Dermis microvascular lymphatic vessel endothelial cell (primary cell): ENCODE measurements at regions not wholly inside any gene's neighbourhood (a gene's known extent, or its start where the extent isn't known, plus 50 kb on each side); places are given as distances from the start of the nearest gene placed in this dataset.
"Not testable (repeated sequence)": the region's sequence is repeated elsewhere in the genome, so short reads cannot be mapped to it uniquely, and the experiment has no call there.

Experiments used
- DNase-seq, 2 donors: peaks; one replicate each; pipeline versions ENCODE4 v3.0.0 to v3.0.0-alpha.2; 2010; ENCODE audit warnings: low read depth in 2 of 2

GRCh38 chr12:34097213-34097612 lies 74.9 kb downstream of the ALG10 start:
- DNase-seq = no peak

DNA sequence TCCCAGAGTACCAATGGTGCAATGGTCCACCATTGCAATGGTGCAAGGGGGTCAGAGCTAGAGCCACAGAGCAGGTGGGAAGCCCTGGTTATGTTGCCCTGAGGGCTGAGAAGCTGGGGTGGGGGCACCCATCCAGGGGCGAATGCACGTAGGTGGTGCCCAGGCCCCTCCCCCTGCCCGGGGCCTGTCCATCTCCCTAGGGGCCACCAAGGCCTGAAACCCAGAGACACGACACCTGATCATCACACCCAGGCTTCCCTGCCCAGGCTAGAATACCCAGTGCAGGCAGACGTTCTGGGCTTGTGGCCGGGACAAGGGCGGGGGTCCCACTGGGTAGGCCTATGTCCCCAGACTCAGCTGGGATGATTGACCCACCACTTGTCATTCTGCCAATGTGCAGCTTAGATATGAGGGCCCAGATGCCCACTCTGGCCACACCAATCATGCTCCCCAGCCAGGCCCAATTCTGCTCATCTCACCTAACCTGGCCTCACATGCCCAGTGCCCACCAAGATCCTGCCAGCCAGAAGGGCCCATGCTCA lies 83.2 kb downstream of the ALG10 start:
- DNase-seq = no peak

- no peak for DNase-seq
Measured at GRCh38 chr12:34106172-34106571, 83.9 kb downstream of the ALG10 start.

GRCh38 chr12:34107016-34107415 lies 84.7 kb downstream of the ALG10 start:
- no peak for DNase-seq

DNA sequence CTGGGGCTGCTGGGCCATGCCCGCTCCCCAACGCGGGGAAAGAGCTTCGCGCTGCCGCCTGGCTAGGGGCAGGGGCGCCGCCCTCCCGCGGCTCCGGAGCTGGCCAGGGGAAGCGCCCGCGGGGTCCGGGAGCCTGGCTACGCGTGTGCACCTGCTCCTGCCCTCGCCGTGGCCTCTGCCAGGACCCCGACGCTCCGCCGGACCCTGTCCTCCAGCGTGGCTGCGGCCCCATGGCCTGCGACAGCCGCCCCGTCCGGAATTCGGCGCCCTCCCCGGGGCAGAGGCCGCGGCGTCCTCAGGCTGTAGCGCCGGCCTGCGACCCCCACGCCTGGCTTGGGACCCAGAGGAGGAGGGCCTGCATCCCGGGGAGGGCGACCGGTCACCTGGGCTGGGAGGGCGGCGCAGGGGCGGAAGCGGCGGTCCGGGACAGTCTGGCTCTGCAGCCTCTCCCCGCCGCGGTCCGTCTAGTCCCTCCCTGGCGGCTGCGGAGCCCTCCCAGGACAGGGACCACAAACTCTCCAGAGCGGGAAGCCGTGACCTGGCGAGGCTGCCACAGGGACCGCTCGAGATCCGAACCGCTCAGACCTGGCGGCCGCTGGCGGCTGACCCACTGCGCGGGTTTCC lies 85.6 kb downstream of the ALG10 start:
- no peak for DNase-seq

DNA sequence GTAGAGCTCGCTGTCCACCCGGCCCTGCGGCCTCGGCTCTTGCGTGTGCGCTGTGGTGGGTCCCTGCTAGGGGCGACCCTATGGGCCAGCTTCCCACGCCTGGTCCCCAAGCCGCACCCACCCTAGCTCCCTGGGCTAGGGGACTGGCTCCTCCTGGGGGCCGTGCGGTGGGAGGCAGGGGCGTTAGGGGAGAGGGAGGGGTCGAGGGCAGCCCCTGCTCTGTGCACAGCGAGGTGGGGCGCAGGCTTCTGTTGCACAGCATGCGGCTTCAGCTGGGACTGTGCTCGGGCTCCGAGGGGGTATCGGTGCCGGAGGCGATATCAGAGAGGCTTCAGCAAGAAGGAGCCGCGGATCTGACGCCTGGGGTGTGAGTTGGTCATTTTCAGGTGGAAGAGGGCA lies 86.1 kb downstream of the ALG10 start:
- no peak for DNase-seq

DNA sequence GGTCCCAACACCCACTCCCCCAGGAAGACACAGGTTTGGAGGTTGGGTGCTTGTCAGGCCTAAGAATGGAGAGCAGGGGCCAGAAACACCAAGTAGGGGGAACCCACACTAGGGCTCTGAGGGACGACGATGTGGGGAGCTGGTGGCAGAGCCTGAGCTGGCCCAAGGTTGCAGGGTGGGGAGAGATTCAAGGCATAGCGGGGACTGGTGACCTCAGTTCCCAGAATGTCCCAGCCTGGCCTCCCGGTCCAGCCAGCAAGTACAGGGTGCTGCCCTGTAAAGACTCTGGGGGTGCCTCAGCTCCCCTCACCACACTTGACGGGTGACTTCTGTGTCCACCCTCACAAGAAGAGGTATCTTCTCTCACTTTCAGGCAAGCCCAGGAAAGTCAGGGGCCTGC lies 86.7 kb downstream of the ALG10 start:
- no peak for DNase-seq

GRCh38 chr12:34109390-34109789 lies 87.1 kb downstream of the ALG10 start:
- no peak for DNase-seq

DNA sequence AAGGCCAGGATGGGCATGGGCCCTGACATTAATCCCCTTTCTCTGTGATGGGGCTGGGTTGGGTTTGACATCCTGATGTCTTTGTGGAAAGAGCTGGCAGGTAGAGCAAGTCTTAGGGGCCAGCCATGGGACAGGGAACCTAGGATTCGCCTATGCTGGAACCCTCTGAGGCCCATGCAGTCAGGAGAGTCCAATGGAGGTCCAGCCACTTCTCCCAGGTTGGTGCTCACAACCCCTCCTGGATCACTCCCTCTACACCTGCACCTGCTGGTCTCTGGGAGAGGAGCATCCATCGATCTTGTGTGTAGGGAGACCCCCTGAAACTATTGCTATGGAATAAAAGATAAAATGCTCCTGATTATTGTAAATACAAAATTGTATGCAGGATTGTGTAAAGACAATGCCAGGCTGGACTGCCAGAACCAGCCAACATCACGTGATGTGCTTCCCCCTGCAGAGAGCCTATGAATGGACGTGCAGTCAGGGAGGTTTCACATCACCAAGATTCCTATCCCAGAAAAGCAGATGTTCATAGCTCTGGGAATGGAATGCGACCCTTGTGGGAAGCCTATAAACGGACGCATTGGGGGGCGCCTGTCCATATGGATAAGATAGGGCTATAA lies 87.7 kb downstream of the ALG10 start:
- not testable (repeated sequence) for DNase-seq

- peak in 1 of 2 donors; percentile 49 for DNase-seq
Measured at GRCh38 chr12:34119366-34119765, 97.1 kb downstream of the ALG10 start.

- DNase-seq = no peak
Measured at GRCh38 chr12:34121360-34121759, 99.1 kb downstream of the ALG10 start.

DNA sequence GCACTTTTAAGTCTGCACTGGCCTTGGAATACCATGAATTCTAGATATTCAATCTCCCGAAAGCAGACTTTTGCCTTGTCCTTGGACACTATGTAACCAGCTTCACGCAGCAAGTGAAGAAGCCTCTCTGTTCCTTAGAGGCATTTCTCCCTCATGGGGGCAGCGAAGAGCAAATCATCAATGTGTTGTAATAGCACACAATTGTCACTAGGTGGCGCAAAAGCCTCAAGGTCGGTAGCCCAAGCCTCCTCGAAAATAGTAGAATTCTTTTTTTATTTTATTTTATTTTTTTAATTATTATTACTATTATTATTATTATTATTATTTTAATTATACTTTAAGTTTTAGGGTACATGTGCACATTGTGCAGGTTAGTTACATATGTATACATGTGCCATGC lies 100.8 kb downstream of the ALG10 start:
- DNase-seq = peak; percentile 9 to 55

DNA sequence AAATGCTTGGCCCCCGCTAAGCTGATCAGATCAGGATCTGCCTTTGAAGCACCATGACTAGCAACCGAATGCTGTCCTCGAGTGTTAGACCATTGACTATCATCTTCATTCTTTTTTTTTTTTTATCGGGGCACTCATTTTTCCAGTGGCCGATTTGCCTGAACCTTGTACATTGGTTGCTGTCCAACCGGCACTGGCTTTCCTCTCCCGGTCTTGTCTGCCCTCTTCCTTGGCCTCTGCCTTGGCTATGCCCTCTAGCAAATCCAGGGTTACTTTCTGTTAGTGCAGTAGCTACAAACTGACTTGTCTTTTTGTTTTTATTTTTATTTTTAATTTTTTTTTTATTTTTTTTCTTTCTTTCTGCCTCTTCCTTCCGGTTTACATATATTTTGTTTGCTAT lies 102.3 kb downstream of the ALG10 start:
- DNase-seq = no peak

DNA sequence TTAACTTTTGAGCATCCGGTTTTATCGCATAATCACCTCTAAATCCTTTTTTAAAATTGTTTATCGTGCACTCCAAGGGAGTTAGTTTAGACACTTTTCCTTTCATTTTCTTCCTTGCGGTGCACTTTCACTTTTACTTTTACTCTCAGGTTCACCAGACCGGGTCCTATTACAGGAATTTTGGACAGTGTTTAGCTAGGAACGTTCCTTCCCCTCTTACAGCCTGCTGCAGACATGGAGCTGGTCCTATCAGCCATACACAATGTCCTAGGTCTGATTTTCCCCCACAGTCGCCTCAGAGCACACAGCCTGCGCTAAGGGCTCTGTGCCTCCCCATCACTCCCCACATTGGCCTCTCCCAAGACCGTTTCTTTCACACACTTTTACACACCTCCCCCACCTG lies 103.9 kb downstream of the ALG10 start:
- no peak for DNase-seq

GRCh38 chr12:34126805-34127204 lies 104.5 kb downstream of the ALG10 start:
- no peak for DNase-seq

- DNase-seq = not testable (repeated sequence)
Measured at GRCh38 chr12:34127379-34127778, 105.1 kb downstream of the ALG10 start.

GRCh38 chr12:34142430-34142829 lies 120.1 kb downstream of the ALG10 start:
- no peak for DNase-seq

GRCh38 chr12:34151019-34151418 lies 128.7 kb downstream of the ALG10 start:
- no peak for DNase-seq

DNA sequence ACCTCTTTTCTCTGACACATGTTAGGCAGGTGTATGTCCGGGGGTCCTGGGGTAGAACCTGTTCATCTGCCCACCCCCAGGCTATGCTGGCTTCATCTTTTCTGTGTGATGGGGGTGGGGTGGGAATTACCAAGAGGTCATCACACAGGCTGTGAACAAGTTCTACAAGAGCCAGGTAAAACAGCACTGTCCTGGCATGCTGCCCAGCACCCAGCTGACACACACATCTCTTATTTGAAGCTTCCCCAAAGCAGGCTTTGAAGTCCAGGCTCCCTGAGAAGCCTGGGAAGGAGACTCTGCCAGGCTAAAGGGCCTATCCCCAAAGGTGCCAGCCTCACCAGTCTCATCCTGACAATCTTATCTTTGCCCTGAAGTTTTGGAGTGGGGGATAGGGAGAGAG lies 141.1 kb downstream of the ALG10 start:
- DNase-seq = no peak

- no peak for DNase-seq
Measured at GRCh38 chr12:34166427-34167060, 144.2 kb downstream of the ALG10 start.

GRCh38 chr12:34168507-34168906 lies 146.2 kb downstream of the ALG10 start:
- DNase-seq = not testable (repeated sequence)

DNA sequence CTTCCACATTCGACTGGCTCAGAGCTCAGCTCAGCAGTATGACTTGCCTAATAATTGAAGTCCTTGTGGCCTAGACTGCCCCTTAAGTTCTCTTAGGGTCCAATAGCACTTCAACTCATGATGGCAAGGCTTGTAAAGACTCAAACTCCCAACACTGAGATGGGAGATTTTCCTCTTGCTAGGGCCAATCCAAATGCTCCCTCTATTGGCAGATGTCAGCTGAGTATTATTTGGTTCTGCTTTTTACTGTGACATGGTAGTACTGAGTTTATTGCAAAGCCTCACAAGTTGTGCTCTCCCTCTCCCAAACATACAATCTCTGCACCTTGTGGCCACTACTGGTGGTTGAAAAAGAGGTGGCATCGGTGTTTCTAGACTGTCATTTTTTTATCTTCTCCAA lies 164.2 kb downstream of the ALG10 start:
- DNase-seq = no peak

DNA sequence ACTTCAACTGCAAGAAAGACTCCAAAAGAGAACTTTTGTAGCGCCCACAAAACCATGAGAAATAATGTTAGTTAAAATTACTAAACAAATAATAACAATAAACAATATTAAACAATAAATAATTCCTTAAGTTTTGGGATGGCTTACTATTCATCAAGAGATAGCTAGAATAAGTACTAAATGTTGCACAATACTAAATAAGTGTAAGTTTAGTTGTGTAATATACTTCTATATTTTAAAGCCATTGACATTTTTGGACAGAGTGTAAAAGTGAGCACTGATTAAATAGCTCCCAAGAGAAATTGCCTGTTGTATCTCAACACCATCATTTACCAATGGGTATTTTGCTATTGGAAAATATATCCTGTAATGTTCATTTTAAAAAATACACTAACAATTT lies 166.7 kb downstream of the ALG10 start:
- DNase-seq = no peak
